ENCODE measurements at regions not wholly inside any gene's neighbourhood (a gene's known extent, or its start where the extent isn't known, plus 50 kb on each side); places are given as distances from the start of the nearest gene placed in this dataset.

DNA sequence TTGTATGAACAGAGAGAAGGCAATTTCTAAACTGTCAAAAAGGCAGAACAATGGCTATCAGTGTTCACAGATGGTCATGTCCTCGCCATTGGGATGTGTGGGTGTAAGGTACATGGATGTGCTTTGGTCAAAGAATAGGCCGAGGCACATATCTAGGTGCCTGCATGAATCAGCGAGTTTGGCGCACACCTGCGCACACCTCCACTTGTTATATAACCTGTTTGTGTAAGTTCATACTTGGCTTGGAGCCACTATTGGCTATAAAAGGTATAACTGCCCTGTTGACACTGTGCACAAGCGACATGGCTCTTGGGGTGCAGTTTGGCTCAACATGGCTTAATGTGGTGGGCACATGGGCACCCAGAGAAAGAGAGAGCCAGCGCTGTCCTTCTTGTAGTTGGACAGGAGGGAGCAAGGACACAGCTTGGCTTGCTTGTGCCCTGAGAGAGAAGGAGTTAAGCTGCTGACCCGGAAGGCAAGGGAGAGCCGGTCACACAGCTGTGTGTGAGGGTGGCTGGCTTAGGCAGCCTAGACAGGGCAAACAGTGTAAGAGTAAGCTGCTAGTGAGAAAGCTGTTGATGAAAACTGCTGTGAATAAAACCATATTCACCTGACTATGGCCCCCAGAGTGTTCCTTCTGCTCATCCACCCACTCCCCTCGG is 499.1 kb downstream of the KCNJ2 start:
- no peak for DNase-seq (ENCODE audit: low spot score in 2 of 2)
- peaks cover 8% of the 10 kb centered on the region for H3K27me3 ChIP-seq
- no peaks in the 10 kb centered on the region for H3K4me1 ChIP-seq
- no peak overlapping the region for H3K4me3 ChIP-seq
- 85% methylated on average over 10 of the region's 10 CpGs for WGBS
- no peaks in the 10 kb centered on the region for H3K36me3 ChIP-seq
- TF ChIP-seq POLR2A (IDR thresholded peaks at IDR 0.05): no peak
- TF ChIP-seq, protein P1, sequence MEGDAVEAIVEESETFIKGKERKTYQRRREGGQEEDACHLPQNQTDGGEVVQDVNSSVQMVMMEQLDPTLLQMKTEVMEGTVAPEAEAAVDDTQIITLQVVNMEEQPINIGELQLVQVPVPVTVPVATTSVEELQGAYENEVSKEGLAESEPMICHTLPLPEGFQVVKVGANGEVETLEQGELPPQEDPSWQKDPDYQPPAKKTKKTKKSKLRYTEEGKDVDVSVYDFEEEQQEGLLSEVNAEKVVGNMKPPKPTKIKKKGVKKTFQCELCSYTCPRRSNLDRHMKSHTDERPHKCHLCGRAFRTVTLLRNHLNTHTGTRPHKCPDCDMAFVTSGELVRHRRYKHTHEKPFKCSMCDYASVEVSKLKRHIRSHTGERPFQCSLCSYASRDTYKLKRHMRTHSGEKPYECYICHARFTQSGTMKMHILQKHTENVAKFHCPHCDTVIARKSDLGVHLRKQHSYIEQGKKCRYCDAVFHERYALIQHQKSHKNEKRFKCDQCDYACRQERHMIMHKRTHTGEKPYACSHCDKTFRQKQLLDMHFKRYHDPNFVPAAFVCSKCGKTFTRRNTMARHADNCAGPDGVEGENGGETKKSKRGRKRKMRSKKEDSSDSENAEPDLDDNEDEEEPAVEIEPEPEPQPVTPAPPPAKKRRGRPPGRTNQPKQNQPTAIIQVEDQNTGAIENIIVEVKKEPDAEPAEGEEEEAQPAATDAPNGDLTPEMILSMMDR (IDR thresholded peaks at IDR 0.05): no peak
- H3K9me3 ChIP-seq: no peaks in the 10 kb centered on the region
- no peak overlapping the region for H3K27ac ChIP-seq

DNA sequence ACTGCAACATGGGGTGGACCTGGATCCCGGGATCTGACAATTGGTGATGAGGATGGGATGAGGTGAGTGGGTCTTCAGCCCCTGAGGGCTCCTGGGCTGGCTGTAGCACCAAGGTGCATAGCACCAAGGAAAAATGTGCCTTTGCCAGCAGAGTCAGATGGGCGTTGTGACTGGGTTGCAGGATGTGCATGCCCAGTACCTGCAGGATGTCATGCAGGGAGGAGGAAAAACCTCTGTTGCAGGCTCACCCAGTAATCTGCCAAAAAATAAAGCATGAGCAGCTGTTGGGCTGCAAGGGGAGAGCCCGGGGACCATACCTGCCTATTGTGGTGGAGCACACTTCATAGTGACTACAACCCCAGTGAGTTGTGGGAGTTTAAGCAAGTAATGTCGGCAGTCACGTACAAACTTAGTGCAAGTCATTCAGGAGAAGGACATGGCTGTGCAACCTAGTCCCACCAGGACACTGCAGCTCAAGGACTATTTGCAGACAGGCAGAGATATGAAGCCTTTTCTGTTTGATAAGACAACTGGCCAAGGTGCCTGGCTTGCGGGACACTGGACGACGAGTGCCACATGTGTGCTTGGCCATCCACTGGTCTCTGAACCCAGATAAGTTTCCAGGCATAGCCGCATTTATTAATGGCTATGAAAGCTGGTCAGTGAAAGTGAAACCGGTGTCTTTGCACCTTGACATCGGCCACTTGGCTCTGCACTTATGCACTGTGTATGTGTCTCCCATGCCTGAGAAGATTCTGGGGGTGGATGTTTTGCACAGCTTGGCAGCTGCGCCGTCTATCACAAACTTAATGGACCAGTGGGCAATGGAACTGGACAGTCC is 499.8 kb downstream of the KCNJ2 start:
- Histone ChIP-seq H3K36me3 (no peaks in the 10 kb centered on the region), H3K27ac (no peak overlapping the region), H3K4me1 (no peaks in the 10 kb centered on the region), H3K4me3 (no peak overlapping the region), H3K27me3 (peaks cover 4% of the 10 kb centered on the region), H3K9me3 (no peaks in the 10 kb centered on the region)
- TF ChIP-seq POLR2AphosphoS5 (IDR thresholded peaks at IDR 0.05) (no peak), EP300 (IDR thresholded peaks at IDR 0.05) (no peak), POLR2A (IDR thresholded peaks at IDR 0.05) (no peak)
- TF ChIP-seq, protein P1 (IDR thresholded peaks at IDR 0.05): no peak
- 86% methylated on average over 10 of the region's 13 CpGs for WGBS
- DNase-seq (ENCODE audit: low spot score in 2 of 2): no peak

DNA sequence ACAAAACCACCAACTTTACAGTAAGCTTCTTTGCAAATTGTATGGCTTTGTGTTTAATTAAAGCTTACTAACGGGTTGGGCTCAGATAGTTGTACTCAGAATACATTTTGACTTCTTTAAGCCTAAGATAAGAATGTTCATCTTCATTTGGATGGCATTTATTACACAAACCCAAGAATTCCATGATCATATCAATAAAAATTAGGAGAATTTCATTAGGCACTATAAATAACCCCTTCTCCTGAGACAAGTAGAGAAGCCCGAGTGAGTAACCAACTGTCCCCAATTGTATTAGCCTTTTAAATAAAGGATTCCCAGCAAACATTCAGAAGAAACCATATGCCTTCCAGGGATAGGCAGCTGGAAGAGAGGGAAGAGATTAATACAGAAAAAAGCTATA is 504.7 kb downstream of the KCNJ2 start:
- H3K27ac ChIP-seq: no peak overlapping the region
- WGBS: 70% methylated on average over 2 of the region's 2 CpGs
- TF ChIP-seq, protein P1 (IDR thresholded peaks at IDR 0.05): no peak
- TF ChIP-seq POLR2AphosphoS5 (IDR thresholded peaks at IDR 0.05) (no peak), EP300 (IDR thresholded peaks at IDR 0.05) (no peak), POLR2A (IDR thresholded peaks at IDR 0.05) (no peak)
- no peak for DNase-seq (ENCODE audit: low spot score in 2 of 2)
- no peaks in the 10 kb centered on the region for H3K4me1 ChIP-seq
- no peaks in the 10 kb centered on the region for H3K36me3 ChIP-seq
- no peaks in the 10 kb centered on the region for H3K9me3 ChIP-seq
- H3K27me3 ChIP-seq: peaks cover 6% of the 10 kb centered on the region
- no peak overlapping the region for H3K4me3 ChIP-seq

DNA sequence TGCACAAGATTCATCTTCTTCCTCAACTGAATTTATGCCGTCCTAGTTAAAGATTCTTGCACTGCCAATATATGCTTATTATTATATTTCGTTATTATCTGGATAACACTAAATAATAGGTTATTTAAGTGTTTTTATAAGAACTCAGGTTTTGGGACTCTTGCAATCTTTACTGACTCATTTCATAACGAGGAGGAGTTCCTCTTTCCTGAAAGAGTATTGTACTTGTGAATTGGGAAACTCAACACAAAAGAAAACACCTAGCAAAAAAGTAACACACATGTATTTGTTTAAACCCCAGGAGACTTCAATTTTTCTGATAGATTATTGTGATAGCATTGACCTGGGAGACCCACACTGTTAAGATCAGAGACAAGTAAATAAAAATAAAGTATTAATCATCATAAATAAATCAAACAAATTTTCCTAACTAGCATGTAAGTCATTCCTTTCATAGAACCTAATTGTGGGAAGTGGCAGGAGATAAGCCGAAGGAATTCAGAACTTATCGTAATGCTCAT is 505.8 kb downstream of the KCNJ2 start:
- Histone ChIP-seq H3K27ac (no peak overlapping the region), H3K4me3 (no peak overlapping the region), H3K4me1 (no peaks in the 10 kb centered on the region), H3K36me3 (no peaks in the 10 kb centered on the region), H3K27me3 (peaks cover 6% of the 10 kb centered on the region), H3K9me3 (no peaks in the 10 kb centered on the region)
- DNase-seq (ENCODE audit: low spot score in 2 of 2): no peak
- WGBS: 89% methylated on average over 5 of the region's 5 CpGs
- TF ChIP-seq POLR2A (IDR thresholded peaks at IDR 0.05) (no peak), POLR2AphosphoS5 (IDR thresholded peaks at IDR 0.05) (no peak), EP300 (IDR thresholded peaks at IDR 0.05) (no peak)
- TF ChIP-seq, protein P1 (IDR thresholded peaks at IDR 0.05): no peak
